PFSK-1 (cell line): ENCODE measurements at regions not wholly inside any gene's neighbourhood (a gene's known extent, or its start where the extent isn't known, plus 50 kb on each side); places are given as distances from the start of the nearest gene placed in this dataset.

Source experiments
- FOXP2 ChIP-seq: optimal IDR thresholded peaks from 2 replicates; pipeline ENCODE3; 2011; ENCODE audit warnings: borderline replicate concordance, control low read depth, inconsistent platforms; ENCODE audit not compliant: insufficient read depth; ENCODE audit errors: extremely low read length, extremely low read depth
- POLR2AphosphoS5 ChIP-seq: IDR thresholded peaks from 2 replicates; pipeline ENCODE4 v1.6.1; 2012; ENCODE audit warnings: low read depth, mild to moderate bottlenecking, control low read depth, low read length, moderate library complexity
- REST ChIP-seq, 2 experiments: IDR thresholded peaks; 2 replicates each; pipeline versions ENCODE4 v1.6.1 to v1.8.0; 2011 to 2012; ENCODE audit warnings: low read depth in 2 of 2, low read length in 2 of 2, control low read depth in 1 of 2, inconsistent platforms in 1 of 2, mild to moderate bottlenecking in 1 of 2, moderate library complexity in 1 of 2; ENCODE audit not compliant: insufficient read depth in 1 of 2
- SIN3A ChIP-seq: IDR thresholded peaks from 2 replicates; pipeline ENCODE4 v1.6.1; 2012; ENCODE audit warnings: mild to moderate bottlenecking, low read length, moderate library complexity, borderline replicate concordance; ENCODE audit not compliant: insufficient read depth
- TAF1 ChIP-seq: IDR thresholded peaks from 2 replicates; pipeline ENCODE4 v1.6.1; 2012; ENCODE audit warnings: low read length, control low read depth, borderline replicate concordance; ENCODE audit not compliant: insufficient read depth

DNA sequence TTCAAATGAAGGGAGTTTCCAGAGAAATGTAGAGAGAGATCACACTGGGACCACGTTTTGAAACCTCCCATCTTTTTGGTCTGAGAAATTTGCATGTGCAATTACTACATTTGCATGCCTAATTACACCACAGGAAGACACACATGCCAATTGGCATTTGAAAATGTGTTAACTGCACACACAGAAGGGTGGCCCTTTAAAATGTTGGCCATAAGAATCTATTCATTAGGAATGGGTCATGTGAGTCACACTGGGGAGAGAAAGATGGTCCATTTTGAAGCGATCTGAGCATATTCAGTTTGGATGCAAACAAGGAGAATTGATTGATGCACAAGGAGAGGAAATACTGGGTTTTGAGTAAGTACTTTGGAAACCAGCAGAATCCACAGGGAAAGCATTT is 1407.1 kb upstream of the ACVR2A start:
- no peak for TF ChIP-seq TAF1
- TF ChIP-seq SIN3A: no peak
- no peak for TF ChIP-seq FOXP2
- TF ChIP-seq REST (IDR thresholded peaks at IDR 0.05; ENCODE audit: insufficient read depth in 1 of 2, low read depth in 2 of 2, low read length in 2 of 2): no peak
- TF ChIP-seq POLR2AphosphoS5: no peak

- no peak for TF ChIP-seq SIN3A
- TF ChIP-seq FOXP2: no peak
- no peak for TF ChIP-seq TAF1
- no peak for TF ChIP-seq REST (IDR thresholded peaks at IDR 0.05; ENCODE audit: insufficient read depth in 1 of 2, low read depth in 2 of 2, low read length in 2 of 2)
- TF ChIP-seq POLR2AphosphoS5: no peak
Observed at GRCh38 chr2:146433116-146433875, 1411.5 kb upstream of the ACVR2A start.

DNA sequence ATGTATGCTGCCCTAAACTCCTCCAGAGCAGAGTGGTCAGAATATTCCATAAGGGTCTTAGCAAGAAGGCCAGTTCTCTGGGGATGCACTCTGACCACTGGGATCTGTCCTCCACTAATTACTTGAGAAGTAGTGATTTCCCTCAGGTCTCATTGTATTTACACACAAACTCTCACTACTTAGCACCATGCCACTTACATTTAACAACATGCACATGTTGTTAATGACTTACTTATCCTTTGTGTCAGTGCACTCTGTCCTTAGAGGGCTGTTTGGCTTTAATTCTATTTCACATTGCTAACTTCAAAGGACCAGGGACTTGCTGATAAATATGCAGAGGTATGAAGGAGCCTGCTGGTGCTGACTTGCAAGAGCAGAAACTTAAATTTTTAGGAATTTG is 1415.5 kb upstream of the ACVR2A start:
- TF ChIP-seq POLR2AphosphoS5: no peak
- TF ChIP-seq SIN3A: no peak
- no peak for TF ChIP-seq FOXP2
- no peak for TF ChIP-seq TAF1
- no peak for TF ChIP-seq REST (IDR thresholded peaks at IDR 0.05; ENCODE audit: insufficient read depth in 1 of 2, low read depth in 2 of 2, low read length in 2 of 2)

DNA sequence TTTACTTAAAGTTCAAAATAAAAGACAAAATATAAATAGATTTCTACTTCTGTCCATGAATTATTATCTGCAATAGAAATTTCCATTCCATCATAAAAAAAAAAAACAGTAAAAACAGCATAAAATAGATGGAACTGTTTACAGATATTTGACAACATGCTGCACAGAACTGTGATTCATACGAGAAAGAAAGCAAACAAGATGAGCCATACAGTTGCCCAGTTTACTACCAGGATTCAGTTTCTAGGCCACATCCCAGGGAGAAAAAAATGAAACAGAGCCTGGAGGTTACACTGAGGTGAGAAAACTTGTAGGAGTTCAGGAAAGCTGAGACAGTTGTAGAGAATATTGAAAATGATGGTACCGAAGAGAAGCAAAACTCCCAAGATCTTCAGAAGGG is 1426.9 kb upstream of the ACVR2A start:
- TF ChIP-seq SIN3A (no peak), REST (IDR thresholded peaks at IDR 0.05; ENCODE audit: insufficient read depth in 1 of 2, low read depth in 2 of 2, low read length in 2 of 2) (no peak), FOXP2 (no peak), POLR2AphosphoS5 (no peak), TAF1 (no peak)

DNA sequence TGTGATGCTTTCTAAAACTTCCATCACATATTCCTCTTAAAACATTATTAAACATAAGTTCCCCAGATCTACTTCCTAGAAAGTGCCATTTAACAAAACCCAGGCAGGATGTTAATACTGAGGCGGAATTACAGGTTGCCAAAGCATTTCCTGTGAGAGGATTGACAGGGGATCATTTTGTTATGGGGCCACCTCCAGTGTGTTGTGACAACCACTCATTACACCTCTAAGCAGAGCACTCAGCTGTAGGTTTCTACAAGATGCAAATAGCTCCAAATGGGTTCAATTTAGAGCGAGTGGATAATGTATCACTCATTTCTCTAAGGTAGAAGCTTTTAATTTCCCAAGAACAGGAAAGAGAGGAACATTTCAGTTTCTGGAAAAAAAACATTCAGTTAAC is 1429.5 kb upstream of the ACVR2A start:
- TF ChIP-seq SIN3A: no peak
